GM21619 (cell line): ENCODE measurements at regions not wholly inside any gene's neighbourhood (a gene's known extent, or its start where the extent isn't known, plus 50 kb on each side); places are given as distances from the start of the nearest gene placed in this dataset.

Experiments used
- ATAC-seq: cut with Tn5 transposase; IDR thresholded peaks from one replicate; pipeline ENCODE4 v1.9.1; 2021; ENCODE audit not compliant: unreplicated experiment

GRCh38 chr2:120598416-120598815, 137.3 kb upstream of the GLI2 start:
- no peak for ATAC-seq

- no peak for ATAC-seq
Measured at GRCh38 chr2:120599072-120599471, 136.6 kb upstream of the GLI2 start.

- no peak for ATAC-seq
Measured at GRCh38 chr2:120599656-120600055, 136.0 kb upstream of the GLI2 start.

GRCh38 chr2:120600335-120600734, 135.3 kb upstream of the GLI2 start:
- no peak for ATAC-seq

- no peak for ATAC-seq
Measured at GRCh38 chr2:120600786-120601185, 134.9 kb upstream of the GLI2 start.

GRCh38 chr2:120601566-120601965, 134.1 kb upstream of the GLI2 start:
- ATAC-seq = no peak

- ATAC-seq = no peak
Measured at GRCh38 chr2:120602251-120602650, 133.4 kb upstream of the GLI2 start.

- ATAC-seq = no peak
Measured at GRCh38 chr2:120604767-120605166, 130.9 kb upstream of the GLI2 start.

GRCh38 chr2:120605231-120605935, 130.3 kb upstream of the GLI2 start:
- no peak for ATAC-seq

- ATAC-seq = no peak
Measured at GRCh38 chr2:120606280-120606679, 129.4 kb upstream of the GLI2 start.

- no peak for ATAC-seq
Measured at GRCh38 chr2:120606931-120607330, 128.7 kb upstream of the GLI2 start.

- no peak for ATAC-seq
Measured at GRCh38 chr2:120607506-120607905, 128.2 kb upstream of the GLI2 start.

- no peak for ATAC-seq
Measured at GRCh38 chr2:120607996-120608395, 127.7 kb upstream of the GLI2 start.

GRCh38 chr2:120609826-120610395, 125.8 kb upstream of the GLI2 start:
- ATAC-seq = no peak

- no peak for ATAC-seq
Measured at GRCh38 chr2:120611016-120611415, 124.7 kb upstream of the GLI2 start.

- ATAC-seq = no peak
Measured at GRCh38 chr2:120611961-120612360, 123.7 kb upstream of the GLI2 start.

- no peak for ATAC-seq
Measured at GRCh38 chr2:120612471-120612870, 123.2 kb upstream of the GLI2 start.

GRCh38 chr2:120612931-120613330, 122.7 kb upstream of the GLI2 start:
- ATAC-seq = no peak

GRCh38 chr2:120613742-120614571, 121.7 kb upstream of the GLI2 start:
- ATAC-seq = no peak

- ATAC-seq = no peak
Measured at GRCh38 chr2:120614901-120615300, 120.8 kb upstream of the GLI2 start.

GRCh38 chr2:120616261-120616660, 119.4 kb upstream of the GLI2 start:
- no peak for ATAC-seq

- no peak for ATAC-seq
Measured at GRCh38 chr2:120617055-120617454, 118.6 kb upstream of the GLI2 start.
